HG03565 (cell line): ENCODE measurements at regions not wholly inside any gene's neighbourhood (a gene's known extent, or its start where the extent isn't known, plus 50 kb on each side); places are given as distances from the start of the nearest gene placed in this dataset.
"Not testable (repeated sequence)": the region's sequence is repeated elsewhere in the genome, so short reads cannot be mapped to it uniquely, and the experiment has no call there.

Source experiments
- ATAC-seq: cut with Tn5 transposase; IDR thresholded peaks from one replicate; pipeline ENCODE4 v1.9.1; 2021; ENCODE audit warnings: mild to moderate bottlenecking, moderate library complexity; ENCODE audit not compliant: unreplicated experiment

DNA sequence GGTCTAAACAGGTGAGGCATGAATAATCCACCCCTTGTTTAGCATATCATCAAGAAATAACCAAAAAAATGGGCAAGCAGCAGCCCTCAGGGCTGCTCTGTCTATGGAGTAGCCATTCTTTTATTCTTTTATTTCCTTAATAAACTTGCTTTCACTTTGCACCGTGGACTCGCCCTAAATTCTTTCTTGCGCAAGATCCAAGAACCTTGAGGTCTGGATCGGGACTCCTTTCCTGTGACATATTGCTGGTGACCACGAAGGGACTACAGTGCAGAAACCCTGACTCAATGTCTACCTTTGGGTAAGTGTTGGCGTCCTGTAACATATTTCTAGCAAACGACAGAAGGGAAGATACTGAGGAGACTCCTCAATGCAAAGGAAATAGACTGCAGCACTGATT, 1099.2 kb downstream of the FAM181B start:
- no peak for ATAC-seq

DNA sequence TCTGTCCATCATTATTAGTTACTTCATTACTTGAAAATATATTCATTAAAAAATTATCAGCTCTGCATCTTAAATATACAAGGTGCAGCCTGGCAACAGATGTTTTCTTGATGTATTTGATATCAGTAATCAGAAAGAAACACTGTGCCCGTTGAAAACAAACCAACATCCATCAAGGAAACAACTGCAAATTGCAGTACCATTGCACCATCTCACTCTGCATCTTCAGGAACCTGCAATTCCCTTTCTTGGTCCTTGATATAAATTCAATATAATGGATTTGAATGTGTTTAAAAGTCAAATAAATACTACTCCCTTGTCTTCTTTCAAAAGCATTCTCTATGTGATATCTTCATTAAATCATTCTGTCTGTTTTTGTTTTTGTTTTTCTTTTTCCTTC, 1131.2 kb downstream of the FAM181B start:
- ATAC-seq: no peak

DNA sequence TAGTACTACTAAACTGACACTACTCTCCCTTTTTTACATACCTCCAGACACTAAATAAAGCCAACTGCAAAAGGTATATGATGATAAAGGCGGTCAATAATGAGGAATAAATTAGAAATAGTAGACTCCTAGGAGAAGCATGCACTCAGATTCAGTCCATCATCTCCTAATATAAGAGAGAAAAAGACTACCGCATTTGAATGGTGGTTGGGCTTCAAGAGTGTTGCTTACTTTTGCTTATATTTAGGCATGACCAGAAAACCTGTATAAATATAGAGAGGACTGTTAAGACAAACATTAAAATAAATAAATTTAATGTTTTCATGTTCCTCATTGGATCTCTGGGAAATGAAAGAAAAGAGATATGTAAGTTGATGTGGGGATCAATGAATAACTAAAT, 1137.0 kb downstream of the FAM181B start:
- no peak for ATAC-seq

DNA sequence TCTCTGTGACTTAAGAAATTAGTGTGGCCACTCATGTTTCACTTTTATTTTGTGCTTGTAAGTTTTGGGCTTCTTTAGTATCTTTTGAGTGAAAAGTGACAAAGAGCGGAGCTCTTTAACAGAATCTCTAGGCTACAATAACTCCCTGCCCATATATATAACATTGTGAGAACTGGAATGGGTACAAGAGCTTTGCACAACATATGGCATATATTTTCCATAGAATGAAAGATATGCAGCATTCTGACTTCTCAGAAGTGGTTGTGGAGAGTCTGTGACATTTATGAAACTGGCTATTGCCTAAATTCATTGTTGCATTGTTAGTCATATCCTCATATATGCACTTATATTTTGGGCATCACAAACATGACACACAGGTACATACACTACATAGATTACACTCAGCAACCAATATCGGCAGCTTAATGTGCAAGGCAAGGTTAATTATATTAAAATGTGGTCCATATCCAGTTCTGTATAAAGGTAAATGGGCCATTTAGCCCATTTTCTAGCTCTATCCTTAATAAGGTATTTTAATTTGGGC, 1148.2 kb downstream of the FAM181B start:
- ATAC-seq: no peak

DNA sequence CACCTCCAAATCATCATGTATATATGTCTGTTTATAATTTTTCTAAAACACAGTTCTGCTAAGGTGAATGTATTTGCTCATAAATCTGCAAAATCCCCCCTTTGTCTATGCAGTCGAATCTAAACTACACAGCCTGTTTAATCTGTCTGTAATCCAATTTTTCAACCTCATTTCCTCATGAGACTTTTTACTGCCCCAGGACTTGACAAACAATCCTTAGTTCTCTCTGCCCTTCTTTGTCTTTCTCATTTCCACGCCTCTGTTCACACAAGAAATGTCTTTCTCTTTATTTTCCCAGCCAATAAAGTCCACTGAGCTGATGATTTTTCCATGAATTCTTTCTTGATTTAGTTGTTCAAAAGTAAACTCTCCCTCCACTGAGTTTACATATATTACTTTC, 1154.3 kb downstream of the FAM181B start:
- no peak for ATAC-seq

DNA sequence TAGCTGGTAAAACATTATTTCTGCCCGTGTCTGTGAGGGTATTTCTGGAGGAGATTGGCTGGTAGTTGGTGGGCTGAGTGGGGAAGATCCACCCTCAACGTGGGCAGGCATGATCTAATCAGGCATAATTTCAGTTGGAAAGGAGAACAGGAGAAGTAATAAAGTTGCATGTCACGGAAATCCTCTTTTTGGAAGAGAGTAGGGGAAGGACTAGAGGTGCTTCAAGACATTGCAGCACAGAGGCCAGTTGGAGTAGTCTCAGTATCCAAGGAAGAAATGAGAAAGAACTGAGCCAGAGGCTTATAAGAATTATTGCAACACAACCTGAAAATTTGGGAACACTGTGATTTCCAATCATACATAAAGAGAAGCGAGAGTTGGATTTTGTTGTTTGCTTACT, 1155.1 kb downstream of the FAM181B start:
- no peak for ATAC-seq

DNA sequence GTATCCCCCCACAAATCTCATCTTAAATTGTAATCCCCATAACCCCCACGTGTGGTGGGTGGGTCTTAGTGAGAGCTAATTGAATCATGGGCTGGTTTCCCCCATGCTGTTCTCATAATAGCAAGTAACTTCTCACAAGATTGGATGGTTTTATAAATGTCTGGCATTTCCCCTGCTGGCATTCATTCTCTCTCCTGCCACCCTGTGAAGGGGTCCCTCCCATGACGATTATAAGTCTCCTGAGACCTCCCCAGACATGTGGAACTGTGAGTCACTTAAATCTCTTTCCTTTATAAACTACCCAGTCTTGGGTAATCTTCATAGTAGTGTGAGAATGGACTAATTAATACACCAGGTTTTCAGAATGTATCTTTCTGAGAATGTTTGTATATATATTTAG, 1159.4 kb downstream of the FAM181B start:
- ATAC-seq: no peak

DNA sequence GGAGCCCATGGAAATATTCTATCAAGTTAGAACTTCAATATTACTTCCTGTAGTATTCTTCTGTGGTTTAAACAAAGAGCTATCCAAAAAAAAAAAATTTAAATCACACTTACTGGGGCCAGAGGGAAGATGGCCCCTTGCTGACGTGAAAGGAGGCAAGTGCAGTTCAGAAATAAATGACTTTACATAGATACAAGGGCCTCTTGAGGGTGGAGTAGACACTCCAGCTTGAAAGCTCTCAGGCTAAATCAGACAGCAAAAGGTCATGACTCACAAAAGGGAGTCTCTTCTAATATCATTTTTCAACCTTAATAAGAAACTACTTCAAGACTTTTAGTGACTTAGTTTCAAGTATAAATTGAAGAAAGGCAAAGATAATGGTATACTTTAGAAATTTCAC, 1160.3 kb downstream of the FAM181B start:
- ATAC-seq: no peak

DNA sequence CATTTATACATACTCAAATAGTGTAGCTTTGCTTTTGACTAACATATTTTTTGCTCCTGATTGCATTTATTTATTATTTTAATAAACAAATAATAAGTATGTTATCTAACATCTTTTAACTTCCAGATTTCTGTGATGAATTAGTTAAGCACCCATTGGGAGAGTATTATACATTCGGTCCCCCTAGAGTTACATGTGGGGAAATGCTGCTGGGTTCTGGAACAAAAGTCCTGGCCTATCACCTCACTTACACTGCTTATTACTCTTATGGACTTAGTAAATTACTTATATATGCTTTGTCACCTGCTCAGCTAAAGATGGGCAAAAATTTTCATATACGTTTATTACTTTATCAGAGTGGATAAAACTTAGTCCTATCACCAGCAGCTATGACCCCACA, 1163.0 kb downstream of the FAM181B start:
- no peak for ATAC-seq

DNA sequence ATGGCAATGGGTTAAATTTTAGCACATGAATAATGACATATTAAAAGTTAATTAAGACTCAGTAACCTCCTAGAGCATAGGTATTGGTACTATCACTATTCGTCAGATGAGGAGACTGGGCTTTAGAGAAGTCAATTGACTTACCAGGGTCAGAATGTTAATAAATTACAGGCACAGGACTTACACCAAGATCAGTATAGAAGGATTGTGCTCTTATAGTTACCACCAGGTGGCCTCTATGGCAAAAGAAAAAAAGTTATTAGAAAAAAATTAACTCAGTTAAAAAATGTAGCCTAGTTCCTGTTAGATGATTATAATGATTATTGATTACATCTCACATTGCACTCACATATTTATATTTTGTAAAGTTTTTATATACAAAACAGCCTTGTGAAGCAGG, 1163.7 kb downstream of the FAM181B start:
- no peak for ATAC-seq

DNA sequence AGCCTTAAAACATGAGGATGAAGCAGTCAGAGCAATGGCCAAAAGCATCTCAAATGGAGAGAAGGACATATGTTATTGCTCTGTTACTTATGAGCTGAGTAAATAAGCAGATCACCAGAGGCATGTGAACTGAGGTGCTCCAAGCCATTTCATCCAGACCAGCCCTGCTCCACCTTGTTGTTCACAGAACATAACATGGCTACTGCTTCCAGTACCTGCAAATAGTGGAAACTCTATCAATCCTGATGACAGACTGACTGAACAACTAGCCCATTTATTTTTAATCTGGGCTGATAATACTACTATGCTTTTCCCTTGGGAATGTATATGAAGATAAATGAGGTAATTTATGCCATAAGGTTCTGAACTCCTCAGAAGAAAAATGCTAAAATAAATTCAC, 1164.7 kb downstream of the FAM181B start:
- ATAC-seq: no peak

DNA sequence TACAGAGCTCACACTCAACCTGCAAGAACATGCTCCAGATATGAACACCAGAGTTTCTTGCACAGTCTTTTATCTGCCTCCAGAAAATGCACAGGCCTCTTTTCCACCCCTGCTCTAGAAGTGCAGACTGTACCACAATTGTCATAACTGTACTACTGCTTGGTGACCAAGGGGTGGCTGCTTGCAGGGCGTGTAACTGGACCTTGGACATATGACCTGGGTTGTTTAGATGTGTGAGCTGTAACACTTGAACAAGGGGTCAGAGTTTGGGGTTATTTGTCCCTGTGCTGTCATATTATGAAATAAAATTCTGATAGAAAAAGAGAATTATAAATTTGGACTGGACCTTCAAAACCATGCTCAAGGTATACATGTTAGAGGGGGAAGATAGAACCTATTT, 1185.5 kb downstream of the FAM181B start:
- ATAC-seq: no peak

DNA sequence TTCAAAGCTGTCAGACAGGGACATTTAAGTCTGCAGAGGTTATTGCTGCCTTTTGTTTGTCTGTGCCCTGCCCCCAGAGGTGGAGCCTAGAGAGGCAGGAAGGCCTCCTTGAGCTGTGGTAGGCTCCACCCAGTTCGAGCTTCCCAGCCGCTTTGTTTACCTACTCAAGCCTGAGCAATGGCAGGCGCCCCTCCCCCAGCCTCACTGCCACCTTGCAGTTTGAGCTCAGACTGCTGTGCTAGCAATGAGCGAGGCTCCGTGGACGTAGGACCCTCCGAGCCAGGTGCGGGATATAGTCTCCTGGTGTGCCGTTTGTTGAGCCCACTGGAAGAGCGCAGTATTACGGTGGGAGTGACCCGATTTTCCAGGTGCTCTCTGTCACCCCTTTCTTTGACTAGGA, 1193.9 kb downstream of the FAM181B start:
- ATAC-seq: not testable (repeated sequence)

DNA sequence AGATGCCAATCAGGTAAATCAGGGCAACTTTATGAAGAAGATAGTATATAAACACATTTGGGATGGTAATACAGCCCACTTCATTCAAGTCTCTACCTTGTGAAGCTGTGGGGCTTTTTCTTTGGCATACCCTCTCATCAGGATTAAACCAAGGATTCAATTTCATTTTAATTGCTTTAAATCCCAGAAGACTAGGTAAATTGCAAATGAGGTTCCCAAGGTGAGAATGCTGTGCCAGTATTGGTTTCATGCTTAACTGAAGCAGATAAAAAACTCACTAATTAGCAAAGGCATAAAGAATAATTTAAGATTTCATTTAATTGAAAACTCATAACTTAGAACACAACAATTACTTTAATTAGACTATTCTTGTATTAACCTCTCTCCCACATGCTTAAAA, 1218.1 kb downstream of the FAM181B start:
- no peak for ATAC-seq

DNA sequence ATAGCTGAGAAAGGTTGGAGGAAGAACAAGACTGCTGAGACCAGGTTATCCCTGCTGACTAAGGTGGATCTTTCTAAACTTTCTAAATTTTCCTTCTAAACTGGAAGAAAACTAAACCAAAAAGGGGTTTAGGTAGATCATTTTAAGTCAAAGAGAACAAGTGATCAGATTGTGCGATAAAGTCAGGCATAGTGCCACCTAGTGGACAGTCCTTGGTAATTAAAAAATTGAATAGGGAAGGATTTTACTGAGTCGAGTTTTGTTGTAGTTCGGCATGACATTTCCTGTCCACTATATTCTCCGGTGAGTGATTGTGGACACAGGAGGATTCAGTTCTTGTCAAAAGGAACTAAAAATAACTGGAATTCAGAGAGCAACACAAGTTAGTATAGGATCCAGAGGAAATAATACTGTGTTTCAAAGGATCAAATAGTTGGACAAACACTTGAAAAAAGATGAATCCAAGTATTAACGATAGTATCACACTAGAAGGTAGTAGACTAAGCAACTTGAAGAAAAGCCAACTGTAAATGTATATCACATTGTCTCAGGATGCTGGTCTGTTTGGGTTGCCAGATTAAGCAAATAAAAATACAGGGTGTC, 1236.4 kb downstream of the FAM181B start:
- ATAC-seq: peak; percentile 79

DNA sequence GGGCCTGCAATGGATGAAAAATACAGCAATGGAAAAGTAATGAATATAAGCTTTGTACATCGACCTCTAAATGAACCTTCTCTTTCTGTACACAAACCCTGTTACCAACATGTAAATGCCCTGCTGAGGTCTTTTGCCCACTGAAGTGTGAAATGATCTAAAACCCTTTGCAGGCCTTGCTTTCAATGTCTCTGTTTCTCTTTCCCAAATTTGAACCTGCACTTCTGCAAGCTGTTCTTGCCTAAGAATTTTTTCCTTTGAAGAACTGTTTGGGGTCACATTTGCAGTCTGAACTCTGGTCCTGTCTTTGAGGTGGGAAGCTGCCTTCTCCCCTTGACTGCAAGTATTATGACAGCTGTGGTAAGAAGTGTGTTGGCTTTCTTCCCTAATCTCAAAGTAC, 1237.1 kb downstream of the FAM181B start:
- no peak for ATAC-seq

DNA sequence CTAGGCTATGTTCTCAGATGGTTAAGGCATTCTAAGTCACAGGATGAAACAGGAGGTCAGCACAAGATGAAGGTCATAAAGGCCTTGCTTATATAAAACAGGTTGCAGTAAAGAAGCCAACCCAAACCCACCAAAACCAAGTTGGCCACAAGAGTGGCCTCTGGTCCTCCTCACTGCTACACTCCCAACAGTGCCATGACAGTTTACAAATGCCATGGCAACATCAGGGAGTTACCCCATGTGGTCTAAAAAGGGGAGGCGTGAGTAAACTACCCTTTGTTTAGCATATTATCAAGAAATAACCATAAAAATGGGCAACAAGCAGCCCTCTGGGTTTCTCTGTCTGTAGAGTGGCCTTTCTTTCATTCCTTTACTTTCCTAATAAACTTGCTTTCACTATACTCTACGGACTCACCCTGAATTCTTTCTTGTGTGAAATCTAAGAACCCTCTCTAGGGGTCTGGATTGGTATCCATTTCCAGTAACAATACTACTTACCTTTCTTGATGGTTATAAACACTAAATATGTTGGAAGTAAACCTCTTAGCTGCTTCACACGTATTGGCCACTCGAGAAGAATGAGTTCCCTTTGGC, 1237.9 kb downstream of the FAM181B start:
- no peak for ATAC-seq

DNA sequence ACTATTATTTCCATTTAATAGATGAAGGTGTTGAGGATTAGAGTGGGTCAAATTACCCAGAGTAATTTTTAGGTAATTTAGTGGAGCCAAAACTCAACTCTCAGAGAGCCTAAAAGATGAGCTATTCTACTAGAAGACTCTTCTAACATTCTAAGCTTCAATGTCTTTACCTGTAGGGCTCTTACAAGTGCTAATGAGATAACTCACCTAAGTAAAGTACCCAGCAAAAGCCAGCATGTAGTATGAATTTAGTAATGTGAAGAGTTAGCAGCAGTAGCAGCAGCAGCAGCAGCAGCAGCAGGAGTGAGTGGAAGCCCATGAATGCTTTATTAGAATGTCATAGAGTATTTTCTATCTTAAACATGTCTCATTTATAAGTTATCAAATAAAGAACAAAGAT, 1239.2 kb downstream of the FAM181B start:
- ATAC-seq: no peak

DNA sequence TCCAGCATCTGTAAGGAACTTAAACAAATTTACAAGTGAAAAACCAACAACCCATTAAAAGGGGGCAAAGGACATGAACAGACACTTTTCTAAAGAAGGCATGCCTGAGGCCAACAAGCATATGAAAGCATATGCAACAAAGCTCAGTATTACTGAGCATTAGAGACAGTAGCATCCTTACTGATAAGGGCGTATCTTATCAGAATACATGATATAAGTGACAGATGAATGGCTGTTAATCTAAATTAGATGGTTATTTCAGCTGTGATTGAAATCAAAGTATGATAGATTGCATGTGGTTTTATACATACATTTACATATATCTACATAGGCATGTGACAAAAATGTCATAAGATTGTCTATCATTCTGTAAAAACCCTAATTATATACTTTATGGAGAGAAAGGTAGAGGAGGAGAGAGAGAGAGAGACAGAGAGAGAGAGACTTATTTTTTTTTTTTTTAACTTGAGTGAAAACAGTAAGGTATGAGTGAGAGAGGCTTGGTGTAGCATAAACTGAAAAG, 1240.7 kb downstream of the FAM181B start:
- ATAC-seq: no peak

DNA sequence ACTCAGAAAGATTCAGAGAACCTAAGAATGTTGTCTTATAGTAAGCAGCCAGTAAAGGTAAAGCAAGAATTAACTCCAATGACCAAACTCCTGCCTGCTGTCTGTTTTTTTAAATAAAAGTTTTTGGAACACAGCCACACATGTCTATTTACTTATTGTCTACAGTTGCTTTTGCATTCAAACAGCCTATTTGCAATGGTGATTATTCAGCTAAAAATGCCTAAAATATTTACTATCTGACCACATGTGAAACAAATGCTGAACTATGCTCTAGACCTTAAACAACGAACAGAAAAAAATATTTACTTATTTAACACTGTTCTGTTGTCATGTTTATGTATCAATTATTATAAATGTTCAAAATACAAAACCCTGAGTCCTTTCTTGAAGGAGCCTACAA, 1246.6 kb downstream of the FAM181B start:
- no peak for ATAC-seq

DNA sequence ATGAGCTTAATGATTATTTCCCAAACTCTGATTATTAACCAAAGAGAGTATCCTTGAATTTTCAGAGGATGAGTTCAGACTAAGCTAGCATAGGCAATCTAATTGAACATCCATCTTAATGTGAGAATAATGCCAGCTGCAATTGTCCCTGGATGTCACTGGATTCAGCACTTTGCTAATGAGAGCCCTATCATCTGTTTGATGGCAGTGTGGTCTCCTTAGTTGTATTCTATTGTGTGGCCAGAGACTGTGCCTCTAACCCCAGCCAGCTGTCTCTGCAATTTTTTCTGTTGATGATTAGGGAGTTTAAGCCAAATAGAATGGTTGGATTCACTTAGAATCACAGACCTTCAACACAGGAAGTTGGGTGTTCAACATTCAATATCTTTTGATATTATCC, 1249.5 kb downstream of the FAM181B start:
- no peak for ATAC-seq

DNA sequence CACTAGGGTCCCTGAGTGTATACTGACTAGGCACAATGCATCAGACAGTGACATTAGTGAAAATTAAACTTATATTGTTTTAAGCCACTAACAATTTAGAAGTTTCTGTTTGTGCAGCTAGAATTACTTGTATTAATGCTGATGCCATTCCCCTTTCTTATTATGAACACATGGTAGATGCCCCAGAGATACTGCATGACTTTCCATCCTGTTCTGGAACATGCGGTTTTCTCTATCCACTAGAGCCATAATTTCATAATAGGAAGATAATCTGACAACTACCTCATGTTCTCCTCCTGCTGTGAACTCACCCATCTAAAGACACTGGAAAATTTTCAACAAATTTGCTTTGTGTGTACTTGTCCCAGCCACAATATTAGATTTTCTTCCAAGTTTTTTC, 1256.4 kb downstream of the FAM181B start:
- no peak for ATAC-seq

DNA sequence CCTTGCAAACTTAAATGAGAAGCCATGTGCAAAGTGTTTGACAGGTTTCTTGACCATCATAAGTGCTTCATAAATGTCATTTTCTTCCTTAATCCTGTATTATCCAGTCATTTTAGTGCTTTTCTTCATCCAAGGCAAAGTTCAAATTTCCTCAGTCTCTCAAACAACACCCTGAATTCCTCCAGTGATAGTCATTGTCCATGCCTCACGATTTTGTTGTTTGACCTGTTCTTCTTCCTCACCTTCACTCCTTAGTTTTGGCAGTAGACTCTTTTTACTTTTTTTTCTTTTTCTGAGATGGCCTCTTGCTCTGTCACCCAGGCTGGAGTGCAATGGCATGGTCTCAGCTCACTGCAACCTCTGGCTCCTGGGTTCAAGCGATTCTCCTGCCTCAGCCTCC, 1257.3 kb downstream of the FAM181B start:
- no peak for ATAC-seq
